Mammary epithelial cell (primary cell): ENCODE measurements at regions not wholly inside any gene's neighbourhood (a gene's known extent, or its start where the extent isn't known, plus 50 kb on each side); places are given as distances from the start of the nearest gene placed in this dataset.

Experiments used
- EZH2 ChIP-seq: IDR thresholded peaks from 2 replicates; pipeline ENCODE4 v1.6.1; 2012; ENCODE audit warnings: low read length, inconsistent platforms, borderline replicate concordance
- TF ChIP-seq, protein P1 (sequence below), 2 donors: IDR thresholded peaks in 1 of 2; conservative IDR thresholded peaks in 1 of 2; 2 replicates each; pipeline ENCODE4 v1.5.1; 2011 to 2012; ENCODE audit warnings: inconsistent platforms in 2 of 2, low read length in 2 of 2, mild to moderate bottlenecking in 2 of 2, control low read depth in 1 of 2, low read depth in 1 of 2; ENCODE audit not compliant: insufficient read depth in 1 of 2; ENCODE audit errors: extremely low read depth in 1 of 2

DNA sequence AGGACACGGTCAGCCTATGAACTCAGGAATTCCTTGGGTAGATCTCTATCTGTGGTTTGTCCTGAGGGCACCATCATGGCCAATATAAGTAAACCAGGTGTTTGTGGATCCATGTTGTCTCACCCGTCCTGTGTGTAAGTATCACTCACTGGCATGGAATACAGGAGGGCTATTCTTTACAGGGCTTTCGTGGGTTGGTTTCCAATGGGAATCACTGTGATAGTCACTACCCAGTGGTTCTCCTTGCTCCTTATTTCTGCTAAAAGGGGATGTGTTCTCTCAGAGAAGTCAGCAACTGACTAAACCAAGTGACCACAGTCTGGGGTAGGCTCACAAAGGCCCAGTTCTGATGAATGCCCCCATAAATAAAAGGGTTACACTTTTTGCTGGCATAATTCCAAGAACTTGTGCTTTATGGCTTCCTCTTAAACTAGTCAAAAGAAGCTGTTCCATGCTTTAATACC is 236.7 kb upstream of the JADE1 start:
- TF ChIP-seq, protein P1, sequence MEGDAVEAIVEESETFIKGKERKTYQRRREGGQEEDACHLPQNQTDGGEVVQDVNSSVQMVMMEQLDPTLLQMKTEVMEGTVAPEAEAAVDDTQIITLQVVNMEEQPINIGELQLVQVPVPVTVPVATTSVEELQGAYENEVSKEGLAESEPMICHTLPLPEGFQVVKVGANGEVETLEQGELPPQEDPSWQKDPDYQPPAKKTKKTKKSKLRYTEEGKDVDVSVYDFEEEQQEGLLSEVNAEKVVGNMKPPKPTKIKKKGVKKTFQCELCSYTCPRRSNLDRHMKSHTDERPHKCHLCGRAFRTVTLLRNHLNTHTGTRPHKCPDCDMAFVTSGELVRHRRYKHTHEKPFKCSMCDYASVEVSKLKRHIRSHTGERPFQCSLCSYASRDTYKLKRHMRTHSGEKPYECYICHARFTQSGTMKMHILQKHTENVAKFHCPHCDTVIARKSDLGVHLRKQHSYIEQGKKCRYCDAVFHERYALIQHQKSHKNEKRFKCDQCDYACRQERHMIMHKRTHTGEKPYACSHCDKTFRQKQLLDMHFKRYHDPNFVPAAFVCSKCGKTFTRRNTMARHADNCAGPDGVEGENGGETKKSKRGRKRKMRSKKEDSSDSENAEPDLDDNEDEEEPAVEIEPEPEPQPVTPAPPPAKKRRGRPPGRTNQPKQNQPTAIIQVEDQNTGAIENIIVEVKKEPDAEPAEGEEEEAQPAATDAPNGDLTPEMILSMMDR (conservative IDR thresholded peaks at IDR 0.05 in 1 of 2, IDR thresholded peaks at IDR 0.05 in 1 of 2; ENCODE audit: extremely low read depth in 1 of 2, insufficient read depth in 1 of 2, low read depth in 1 of 2, low read length in 2 of 2) = no peak
- TF ChIP-seq EZH2 = no peak
